B cell (primary cell): ENCODE measurements at regions not wholly inside any gene's neighbourhood (a gene's known extent, or its start where the extent isn't known, plus 50 kb on each side); places are given as distances from the start of the nearest gene placed in this dataset.

Experiments
- EZH2 ChIP-seq: IDR thresholded peaks from 2 replicates; pipeline ENCODE4 v1.6.1; 2012; ENCODE audit warnings: borderline replicate concordance, low read depth, mild to moderate bottlenecking, moderate library complexity, low read length; ENCODE audit not compliant: insufficient read depth, poor library complexity, severe bottlenecking
- TF ChIP-seq, protein P1 (sequence below): fragments of 200-600 bp; IDR thresholded peaks from one replicate; pipeline ENCODE4 v1.8.0; 2022; ENCODE audit warnings: antibody characterized with exemption, mild to moderate bottlenecking

DNA sequence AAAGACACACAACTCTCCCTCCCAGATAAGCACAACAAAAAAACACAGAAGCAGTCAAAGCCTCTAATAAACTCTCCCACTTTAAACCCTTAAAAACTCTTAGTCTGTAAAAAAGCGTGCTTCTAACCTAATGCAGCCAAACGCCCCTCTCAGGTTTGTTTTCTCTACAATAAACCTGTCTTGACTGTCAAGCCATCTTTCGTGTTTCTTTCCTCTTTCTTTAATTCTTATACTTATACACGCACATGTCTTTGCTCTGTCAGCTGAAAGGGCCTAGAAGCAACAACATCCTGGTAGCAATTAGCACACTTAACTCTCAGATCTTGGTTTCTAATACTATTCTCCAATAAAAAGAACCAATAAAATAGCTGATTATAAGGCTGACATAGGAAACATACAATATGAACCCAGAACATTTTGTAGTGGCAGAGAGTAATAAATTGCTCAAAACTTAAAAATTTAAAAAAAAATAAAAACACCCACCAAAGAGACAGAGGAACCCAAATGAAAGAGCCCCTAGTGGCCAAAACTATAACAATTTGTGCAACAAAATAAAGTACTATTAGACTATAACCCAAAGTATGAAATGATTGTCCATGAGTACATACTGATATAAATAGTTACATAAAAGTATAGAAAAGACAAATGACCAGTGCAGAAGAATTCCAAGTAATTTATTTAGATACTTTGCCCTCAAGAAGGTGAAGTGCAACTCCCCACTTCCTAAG lies 440.4 kb upstream of the ADGRL3 start:
- TF ChIP-seq EZH2: no peak
- TF ChIP-seq, protein P1, sequence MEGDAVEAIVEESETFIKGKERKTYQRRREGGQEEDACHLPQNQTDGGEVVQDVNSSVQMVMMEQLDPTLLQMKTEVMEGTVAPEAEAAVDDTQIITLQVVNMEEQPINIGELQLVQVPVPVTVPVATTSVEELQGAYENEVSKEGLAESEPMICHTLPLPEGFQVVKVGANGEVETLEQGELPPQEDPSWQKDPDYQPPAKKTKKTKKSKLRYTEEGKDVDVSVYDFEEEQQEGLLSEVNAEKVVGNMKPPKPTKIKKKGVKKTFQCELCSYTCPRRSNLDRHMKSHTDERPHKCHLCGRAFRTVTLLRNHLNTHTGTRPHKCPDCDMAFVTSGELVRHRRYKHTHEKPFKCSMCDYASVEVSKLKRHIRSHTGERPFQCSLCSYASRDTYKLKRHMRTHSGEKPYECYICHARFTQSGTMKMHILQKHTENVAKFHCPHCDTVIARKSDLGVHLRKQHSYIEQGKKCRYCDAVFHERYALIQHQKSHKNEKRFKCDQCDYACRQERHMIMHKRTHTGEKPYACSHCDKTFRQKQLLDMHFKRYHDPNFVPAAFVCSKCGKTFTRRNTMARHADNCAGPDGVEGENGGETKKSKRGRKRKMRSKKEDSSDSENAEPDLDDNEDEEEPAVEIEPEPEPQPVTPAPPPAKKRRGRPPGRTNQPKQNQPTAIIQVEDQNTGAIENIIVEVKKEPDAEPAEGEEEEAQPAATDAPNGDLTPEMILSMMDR: no peak
